A673 (cell line): ENCODE measurements at regions not wholly inside any gene's neighbourhood (a gene's known extent, or its start where the extent isn't known, plus 50 kb on each side); places are given as distances from the start of the nearest gene placed in this dataset.

ENCODE experiments used
- BruUV-seq: library from RNA; stranded (reverse); fragments of 400-500 nt; replicated peaks from 2 replicates; lab custom pipeline; 2021; lab: Mats Ljungman, UMichigan
- CTCF ChIA-PET: fragments of 300-600 bp; sonication (Branson Sonifier 250); formaldehyde crosslinking; loops from one replicate; lab custom pipeline; 2022; ENCODE audit warnings: antibody characterized with exemption; lab: Charles Lee
- POLR2A ChIA-PET: fragments of 300-600 bp; sonication (Branson Sonifier 250); formaldehyde crosslinking; loops from one replicate; lab custom pipeline; 2022; ENCODE audit warnings: antibody characterized with exemption; ENCODE audit not compliant: low non-redundant PET; lab: Charles Lee
- DNase-seq: peaks from one replicate; pipeline ENCODE4 v3.0.0-alpha.2; 2015; ENCODE audit warnings: low spot score
- H3K27ac ChIP-seq: fragments of 200-600 bp; sonication (generic); 2 replicates; pipeline ENCODE4 v1.5.1; 2016; ENCODE audit warnings: mixed run types, low read depth, mild to moderate bottlenecking, mixed read lengths, antibody characterized with exemption, low read length; ENCODE audit not compliant: poor library complexity, severe bottlenecking
- H3K27me3 ChIP-seq: fragments of 200-600 bp; sonication (generic); replicated peaks from 2 replicates; pipeline ENCODE4 v1.6.1; 2017; ENCODE audit warnings: mixed run types, low read depth, mild to moderate bottlenecking, mixed read lengths, antibody characterized with exemption, low read length; ENCODE audit not compliant: insufficient read depth, poor library complexity
- H3K36me3 ChIP-seq: fragments of 200-600 bp; sonication (generic); 2 replicates; pipeline ENCODE4 v1.6.1; 2016; ENCODE audit warnings: mixed run types, mild to moderate bottlenecking, mixed read lengths, antibody characterized with exemption, low read length; ENCODE audit not compliant: insufficient read depth, poor library complexity, severe bottlenecking
- H3K4me1 ChIP-seq: fragments of 200-600 bp; sonication (generic); 2 replicates; pipeline ENCODE4 v1.6.1; 2017; ENCODE audit warnings: mixed run types, mild to moderate bottlenecking, mixed read lengths, antibody characterized with exemption, low read length; ENCODE audit not compliant: insufficient read depth, poor library complexity, severe bottlenecking
- H3K4me3 ChIP-seq: fragments of 200-600 bp; sonication (generic); 2 replicates; pipeline ENCODE4 v1.5.1; 2016; ENCODE audit warnings: low read depth, mixed run types, mild to moderate bottlenecking, mixed read lengths, low read length; ENCODE audit not compliant: poor library complexity, severe bottlenecking
- H3K9me3 ChIP-seq: fragments of 200-600 bp; sonication (generic); 2 replicates; pipeline ENCODE4 v1.6.1; 2016; ENCODE audit warnings: mixed run types, low read depth, mild to moderate bottlenecking, mixed read lengths, antibody characterized with exemption, low read length; ENCODE audit not compliant: poor library complexity, severe bottlenecking
- EZH2 ChIP-seq: fragments of 200-600 bp; sonication (generic); IDR thresholded peaks from 2 replicates; pipeline ENCODE4 v1.6.1; 2017; ENCODE audit warnings: borderline replicate concordance, low read depth, mild to moderate bottlenecking, mixed read lengths, antibody characterized with exemption, low read length; ENCODE audit not compliant: poor library complexity, severe bottlenecking
- intact Hi-C: fragments of 100-400 bp; cut with micrococcal nuclease; formaldehyde crosslinking; loops from one replicate; pipeline ENCODE4 v1.10.0; 2022; ENCODE audit not compliant: unreplicated experiment
- TF ChIP-seq, protein P1 (sequence below): fragments of 300-800, 200-600 bp; sonication (generic); conservative IDR thresholded peaks from 2 replicates; pipeline ENCODE4 v1.5.1; 2017; ENCODE audit warnings: low read depth, mild to moderate bottlenecking, antibody characterized with exemption, low read length, moderate library complexity, mixed read lengths

DNA sequence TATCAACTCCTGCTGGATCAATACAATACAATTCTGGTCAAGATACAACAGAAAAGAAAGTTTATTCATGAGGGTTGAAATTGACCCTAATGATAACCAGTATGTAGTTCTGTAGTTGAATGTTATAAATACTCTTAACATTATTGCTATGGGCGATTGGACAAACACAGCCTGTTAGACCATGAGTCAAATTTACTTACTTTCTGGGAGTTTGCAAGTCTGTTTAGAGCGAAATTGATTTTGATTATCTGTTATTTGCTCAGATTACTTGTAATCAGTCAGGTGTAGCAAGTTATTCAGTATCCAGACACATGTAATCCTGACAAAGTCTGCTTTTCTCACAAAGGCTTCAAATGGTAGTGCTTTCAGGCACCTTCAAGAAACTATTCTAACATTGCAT, 216.6 kb upstream of the B3GALT2 start:
- Histone ChIP-seq H3K4me3 (no peak overlapping the region), H3K9me3 (no peaks in the 10 kb centered on the region), H3K4me1 (no peaks in the 10 kb centered on the region), H3K27ac (no peak overlapping the region), H3K27me3 (no peaks in the 10 kb centered on the region), H3K36me3 (no peaks in the 10 kb centered on the region)
- CTCF ChIA-PET: no interaction called here
- POLR2A ChIA-PET: no interaction called here
- DNase-seq: no peak
- intact Hi-C loops: loop anchor here (10.0 kb wide), 2 partner anchors 218 to 352 kb away; partner anchors contain the start of gene B3GALT2
- TF ChIP-seq, protein P1, sequence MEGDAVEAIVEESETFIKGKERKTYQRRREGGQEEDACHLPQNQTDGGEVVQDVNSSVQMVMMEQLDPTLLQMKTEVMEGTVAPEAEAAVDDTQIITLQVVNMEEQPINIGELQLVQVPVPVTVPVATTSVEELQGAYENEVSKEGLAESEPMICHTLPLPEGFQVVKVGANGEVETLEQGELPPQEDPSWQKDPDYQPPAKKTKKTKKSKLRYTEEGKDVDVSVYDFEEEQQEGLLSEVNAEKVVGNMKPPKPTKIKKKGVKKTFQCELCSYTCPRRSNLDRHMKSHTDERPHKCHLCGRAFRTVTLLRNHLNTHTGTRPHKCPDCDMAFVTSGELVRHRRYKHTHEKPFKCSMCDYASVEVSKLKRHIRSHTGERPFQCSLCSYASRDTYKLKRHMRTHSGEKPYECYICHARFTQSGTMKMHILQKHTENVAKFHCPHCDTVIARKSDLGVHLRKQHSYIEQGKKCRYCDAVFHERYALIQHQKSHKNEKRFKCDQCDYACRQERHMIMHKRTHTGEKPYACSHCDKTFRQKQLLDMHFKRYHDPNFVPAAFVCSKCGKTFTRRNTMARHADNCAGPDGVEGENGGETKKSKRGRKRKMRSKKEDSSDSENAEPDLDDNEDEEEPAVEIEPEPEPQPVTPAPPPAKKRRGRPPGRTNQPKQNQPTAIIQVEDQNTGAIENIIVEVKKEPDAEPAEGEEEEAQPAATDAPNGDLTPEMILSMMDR: no peak
- no peak for TF ChIP-seq EZH2
- BruUV-seq: no TSS peak

DNA sequence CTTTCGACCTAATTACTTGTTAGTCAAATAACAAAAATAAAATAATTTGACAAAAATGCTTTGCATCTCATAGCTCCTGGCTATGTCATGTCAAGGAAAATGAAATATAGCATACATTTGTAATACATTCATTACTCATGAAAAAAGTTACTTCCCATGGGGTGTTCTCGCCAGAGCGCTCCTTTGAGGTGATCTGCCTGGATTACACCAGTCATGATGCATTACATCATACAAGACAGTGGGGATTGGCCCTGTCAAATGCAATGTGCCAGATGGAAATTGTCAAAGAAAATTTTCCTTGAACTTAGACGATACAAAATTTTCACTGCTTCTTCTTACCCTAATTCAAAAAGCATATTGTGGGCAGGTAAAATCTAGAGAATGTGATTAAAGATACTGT, 215.6 kb upstream of the B3GALT2 start:
- BruUV-seq: no TSS peak
- Histone ChIP-seq H3K9me3 (no peaks in the 10 kb centered on the region), H3K36me3 (no peaks in the 10 kb centered on the region), H3K4me1 (no peaks in the 10 kb centered on the region), H3K4me3 (no peak overlapping the region), H3K27me3 (no peaks in the 10 kb centered on the region), H3K27ac (no peak overlapping the region)
- intact Hi-C loops: loop anchor here (10.0 kb wide), 2 partner anchors 217 to 353 kb away; partner anchors contain the start of gene B3GALT2
- POLR2A ChIA-PET: no interaction called here
- TF ChIP-seq, protein P1: no peak
- TF ChIP-seq EZH2: no peak
- CTCF ChIA-PET: no interaction called here
- no peak for DNase-seq

DNA sequence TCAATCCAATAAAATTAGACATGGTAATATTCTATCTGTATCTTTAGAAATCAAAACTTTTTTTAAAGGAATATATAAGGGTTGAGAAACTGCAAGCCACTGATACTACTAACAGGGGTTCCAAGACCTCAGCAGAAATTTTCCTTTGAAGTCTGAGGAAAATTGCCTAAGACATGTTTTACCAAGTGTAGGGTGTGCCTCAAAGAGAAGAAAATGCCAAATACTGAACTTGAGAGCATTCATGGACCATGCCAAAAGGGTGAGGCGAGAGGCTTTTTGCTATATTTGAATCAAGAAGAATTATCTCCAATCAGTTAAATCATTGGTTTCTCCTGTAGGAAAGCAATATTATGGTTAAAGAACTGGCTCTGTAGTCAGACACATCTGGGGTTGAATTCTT, 207.9 kb upstream of the B3GALT2 start:
- ChIA-PET POLR2A (no interaction called here), CTCF (no interaction called here)
- DNase-seq: no peak
- H3K36me3 ChIP-seq: no peaks in the 10 kb centered on the region
- no peaks in the 10 kb centered on the region for H3K4me1 ChIP-seq
- H3K4me3 ChIP-seq: no peak overlapping the region
- no TSS peak for BruUV-seq
- H3K9me3 ChIP-seq: no peaks in the 10 kb centered on the region
- intact Hi-C loops: no loop called here
- H3K27ac ChIP-seq: no peak overlapping the region
- TF ChIP-seq EZH2: no peak
- TF ChIP-seq, protein P1: no peak
- no peaks in the 10 kb centered on the region for H3K27me3 ChIP-seq
